Right atrium auricular region (tissue), 2 donors: ENCODE measurements at regions not wholly inside any gene's neighbourhood (a gene's known extent, or its start where the extent isn't known, plus 50 kb on each side); places are given as distances from the start of the nearest gene placed in this dataset.

ENCODE experiments used
- DNase-seq: peaks from one replicate; pipeline ENCODE4 v3.0.0-alpha.2; 2019; ENCODE audit warnings: low spot score
- H3K27ac ChIP-seq, 2 donors: fragments of 200-600 bp; sonication (generic); 1 replicate in 1 of 2; 2 replicates in 1 of 2; pipeline ENCODE4 v1.5.1; 2016 to 2019
- H3K27me3 ChIP-seq, 2 donors: fragments of 200-600 bp; sonication (generic); one replicate each; pipeline versions ENCODE4 v1.5.1 to v1.6.0; 2017 to 2019
- H3K36me3 ChIP-seq: fragments of 200-600 bp; sonication (generic); one replicate; pipeline ENCODE4 v1.5.1; 2016
- H3K4me1 ChIP-seq, 2 donors: fragments of 200-600 bp; sonication (generic); one replicate each; pipeline versions ENCODE4 v1.5.1 to v1.6.0; 2017 to 2019
- H3K4me3 ChIP-seq, 2 donors: fragments of 200-600 bp; sonication (generic); 1 replicate in 1 of 2; 2 replicates in 1 of 2; pipeline ENCODE4 v1.5.1; 2017 to 2019; ENCODE audit warnings: mild to moderate bottlenecking in 1 of 2, moderate library complexity in 1 of 2
- H3K9me3 ChIP-seq, 2 donors: fragments of 200-600 bp; sonication (generic); one replicate each; pipeline ENCODE4 v1.5.1; 2019
- TF ChIP-seq, protein P1 (sequence below), 2 donors: fragments of 200-600 bp; sonication (generic); IDR thresholded peaks; one replicate each; pipeline ENCODE4 v1.5.1; 2019; ENCODE audit warnings: antibody characterized with exemption in 2 of 2

DNA sequence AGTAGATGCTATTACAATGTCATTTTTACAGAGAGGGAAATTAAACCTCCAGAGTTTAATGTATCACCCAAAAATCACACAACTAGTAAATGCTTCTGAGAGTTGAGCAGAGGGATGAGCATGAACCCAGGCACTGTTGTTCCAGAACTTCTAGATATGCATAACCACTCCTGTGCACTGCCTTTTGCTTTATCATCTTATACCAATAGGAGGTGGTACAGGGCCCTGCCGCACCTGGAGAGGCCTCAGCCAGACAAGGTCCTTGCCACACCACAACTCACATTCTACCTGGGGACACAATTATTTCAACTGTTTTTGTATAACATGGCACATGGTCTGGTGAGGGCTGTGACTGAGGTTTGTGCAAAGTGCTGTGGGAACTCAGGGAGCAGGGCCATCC is 78.5 kb upstream of the NTRK3 start:
- no peak overlapping the region for H3K4me3 ChIP-seq
- no peaks in the 10 kb centered on the region for H3K36me3 ChIP-seq
- DNase-seq: no peak
- H3K27ac ChIP-seq: no peak overlapping the region
- H3K27me3 ChIP-seq: no peaks in the 10 kb centered on the region
- H3K4me1 ChIP-seq: no peaks in the 10 kb centered on the region
- no peaks in the 10 kb centered on the region for H3K9me3 ChIP-seq
- TF ChIP-seq, protein P1, sequence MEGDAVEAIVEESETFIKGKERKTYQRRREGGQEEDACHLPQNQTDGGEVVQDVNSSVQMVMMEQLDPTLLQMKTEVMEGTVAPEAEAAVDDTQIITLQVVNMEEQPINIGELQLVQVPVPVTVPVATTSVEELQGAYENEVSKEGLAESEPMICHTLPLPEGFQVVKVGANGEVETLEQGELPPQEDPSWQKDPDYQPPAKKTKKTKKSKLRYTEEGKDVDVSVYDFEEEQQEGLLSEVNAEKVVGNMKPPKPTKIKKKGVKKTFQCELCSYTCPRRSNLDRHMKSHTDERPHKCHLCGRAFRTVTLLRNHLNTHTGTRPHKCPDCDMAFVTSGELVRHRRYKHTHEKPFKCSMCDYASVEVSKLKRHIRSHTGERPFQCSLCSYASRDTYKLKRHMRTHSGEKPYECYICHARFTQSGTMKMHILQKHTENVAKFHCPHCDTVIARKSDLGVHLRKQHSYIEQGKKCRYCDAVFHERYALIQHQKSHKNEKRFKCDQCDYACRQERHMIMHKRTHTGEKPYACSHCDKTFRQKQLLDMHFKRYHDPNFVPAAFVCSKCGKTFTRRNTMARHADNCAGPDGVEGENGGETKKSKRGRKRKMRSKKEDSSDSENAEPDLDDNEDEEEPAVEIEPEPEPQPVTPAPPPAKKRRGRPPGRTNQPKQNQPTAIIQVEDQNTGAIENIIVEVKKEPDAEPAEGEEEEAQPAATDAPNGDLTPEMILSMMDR (IDR thresholded peaks at IDR 0.05): no peak

DNA sequence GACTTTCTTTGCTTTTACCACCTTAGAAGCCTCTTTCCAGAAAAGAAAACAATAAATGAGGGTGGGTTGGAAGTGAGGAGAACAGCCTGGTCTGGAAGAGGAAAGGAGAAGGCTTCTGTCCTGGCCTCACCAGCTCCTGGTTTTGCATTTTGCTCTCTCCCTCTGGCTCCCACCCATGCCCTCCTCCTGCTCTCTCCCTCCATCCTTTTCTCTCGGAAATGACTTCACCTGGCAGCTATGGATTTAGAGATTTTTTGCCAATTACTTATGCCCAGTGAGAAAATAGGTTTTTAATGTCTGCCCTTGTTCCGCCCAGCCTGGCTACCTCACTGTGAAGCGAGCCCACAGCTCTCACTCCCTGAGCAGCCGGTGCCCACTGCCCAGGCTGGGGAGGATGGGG is 77.9 kb upstream of the NTRK3 start:
- no peak overlapping the region for H3K4me3 ChIP-seq
- TF ChIP-seq, protein P1 (IDR thresholded peaks at IDR 0.05): no peak
- H3K4me1 ChIP-seq: no peaks in the 10 kb centered on the region
- no peaks in the 10 kb centered on the region for H3K36me3 ChIP-seq
- no peaks in the 10 kb centered on the region for H3K27me3 ChIP-seq
- H3K9me3 ChIP-seq: no peaks in the 10 kb centered on the region
- no peak overlapping the region for H3K27ac ChIP-seq
- DNase-seq: no peak

DNA sequence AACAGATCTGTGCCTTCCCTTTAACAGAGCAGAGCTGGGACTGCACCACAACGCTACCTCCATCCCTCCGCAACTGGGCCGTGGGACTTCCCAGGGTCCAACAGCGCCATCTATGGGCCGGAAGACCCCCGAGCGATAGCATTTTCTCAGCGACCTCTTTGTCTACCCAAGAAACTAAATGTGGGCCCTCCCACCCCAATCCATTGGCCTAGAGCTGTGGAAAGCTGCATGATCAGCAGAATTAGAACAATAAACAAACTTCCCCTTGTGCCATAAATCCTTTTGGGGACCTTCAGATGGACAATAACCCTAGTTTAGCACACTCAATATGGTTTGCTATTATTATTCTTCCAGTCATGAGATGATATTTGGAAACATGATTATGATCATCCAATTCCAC is 74.8 kb upstream of the NTRK3 start:
- H3K9me3 ChIP-seq: no peaks in the 10 kb centered on the region
- H3K27ac ChIP-seq: no peak overlapping the region
- H3K4me1 ChIP-seq: no peaks in the 10 kb centered on the region
- H3K36me3 ChIP-seq: no peaks in the 10 kb centered on the region
- no peak for DNase-seq
- TF ChIP-seq, protein P1 (IDR thresholded peaks at IDR 0.05): peak in 1 of 2 donors; percentile 47
- no peak overlapping the region for H3K4me3 ChIP-seq
- no peaks in the 10 kb centered on the region for H3K27me3 ChIP-seq

DNA sequence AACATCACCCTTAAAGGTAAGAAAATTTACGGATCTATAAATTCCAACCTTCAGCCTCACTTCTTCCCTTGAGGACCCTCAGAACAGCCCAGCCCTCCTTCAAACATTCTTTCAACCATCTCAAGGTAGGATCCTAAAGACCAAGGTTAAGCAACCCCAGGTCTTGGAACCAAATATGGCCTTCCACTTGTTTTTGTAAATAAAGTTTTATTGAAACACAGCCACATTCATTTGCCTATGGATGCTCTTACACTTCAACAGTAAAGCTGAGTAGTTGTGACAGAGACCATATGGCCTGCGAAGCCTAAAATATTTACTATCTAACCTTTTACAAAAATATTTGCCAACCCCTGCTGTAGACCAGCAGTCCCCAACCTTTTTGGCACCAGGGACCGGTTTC is 70.4 kb upstream of the NTRK3 start:
- TF ChIP-seq, protein P1 (IDR thresholded peaks at IDR 0.05): no peak
- DNase-seq: no peak
- H3K27ac ChIP-seq: no peak overlapping the region
- no peaks in the 10 kb centered on the region for H3K36me3 ChIP-seq
- no peaks in the 10 kb centered on the region for H3K27me3 ChIP-seq
- no peak overlapping the region for H3K4me3 ChIP-seq
- no peaks in the 10 kb centered on the region for H3K4me1 ChIP-seq
- no peaks in the 10 kb centered on the region for H3K9me3 ChIP-seq

DNA sequence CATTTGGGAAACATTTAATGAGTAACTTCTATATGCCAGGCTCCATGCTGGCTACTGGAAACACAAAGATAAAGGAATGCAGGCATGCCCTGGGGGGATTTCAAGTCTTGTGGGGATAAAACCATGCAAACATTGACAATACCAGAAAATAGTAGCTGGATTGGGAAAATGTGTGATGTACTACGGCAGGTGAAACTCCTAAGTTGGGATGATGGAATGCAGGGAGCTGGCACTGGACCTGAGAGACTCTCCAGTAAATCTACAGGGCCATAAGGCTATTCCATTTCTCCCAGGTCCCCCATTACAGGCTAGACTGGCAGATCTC is 68.2 kb upstream of the NTRK3 start:
- Histone ChIP-seq H3K27ac (no peak overlapping the region), H3K27me3 (no peaks in the 10 kb centered on the region), H3K9me3 (no peaks in the 10 kb centered on the region), H3K4me3 (no peak overlapping the region), H3K36me3 (no peaks in the 10 kb centered on the region), H3K4me1 (no peaks in the 10 kb centered on the region)
- TF ChIP-seq, protein P1 (IDR thresholded peaks at IDR 0.05): no peak
- no peak for DNase-seq

DNA sequence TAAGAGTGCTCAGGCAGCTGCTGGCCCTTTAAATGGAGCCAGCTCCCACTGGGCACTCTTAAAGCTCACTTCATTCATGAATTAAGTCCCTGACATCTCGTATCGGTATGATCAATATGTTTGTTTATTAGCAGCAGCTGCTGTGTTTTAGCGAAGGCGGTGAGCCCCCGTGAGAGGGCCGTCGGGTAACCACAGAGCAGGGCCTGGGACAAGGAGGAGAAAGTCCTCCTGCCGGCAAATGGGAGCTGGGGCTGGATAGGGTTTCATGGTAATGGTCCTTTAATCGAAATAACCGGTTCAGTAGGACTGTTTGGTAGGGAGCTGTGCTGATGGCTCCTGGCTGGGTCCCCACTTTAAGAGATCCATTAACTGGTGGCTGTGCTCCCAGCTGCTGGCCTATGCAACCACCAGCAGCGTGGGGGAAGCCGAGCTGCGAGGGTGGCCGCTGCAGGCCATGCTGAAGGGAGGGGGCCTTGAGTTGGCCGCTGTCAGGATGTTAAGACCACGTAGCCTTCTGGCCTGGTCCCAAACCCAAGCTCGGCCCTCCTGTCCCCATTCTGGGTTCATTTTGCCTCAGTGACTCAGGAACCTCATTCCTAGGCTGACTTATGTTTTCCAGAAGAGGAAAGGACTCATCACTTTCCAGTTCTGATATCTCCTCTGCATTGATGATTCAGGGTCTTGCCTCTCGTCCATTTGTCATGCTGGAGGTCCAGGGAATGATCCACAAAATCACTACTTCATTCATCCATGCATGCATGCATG is 67.6 kb upstream of the NTRK3 start:
- DNase-seq: no peak
- Histone ChIP-seq H3K27ac (no peak overlapping the region), H3K4me3 (no peak overlapping the region), H3K9me3 (no peaks in the 10 kb centered on the region), H3K36me3 (no peaks in the 10 kb centered on the region), H3K27me3 (no peaks in the 10 kb centered on the region), H3K4me1 (no peaks in the 10 kb centered on the region)
- TF ChIP-seq, protein P1 (IDR thresholded peaks at IDR 0.05): no peak
